ENCODE measurements at regions not wholly inside any gene's neighbourhood (a gene's known extent, or its start where the extent isn't known, plus 50 kb on each side); places are given as distances from the start of the nearest gene placed in this dataset.

GRCh38 chr13:34048652-34049051, 230.7 kb downstream of the RFC3 start:
- Histone ChIP-seq H3K9ac (ENCODE audit: low read length) (no peak overlapping the region), H3K4me1 (ENCODE audit: control insufficient read depth, low read depth, low read length) (no peaks in the 10 kb centered on the region), H3K27me3 (ENCODE audit: control insufficient read depth, insufficient read depth, low read length) (no peaks in the 10 kb centered on the region), H3K36me3 (ENCODE audit: control insufficient read depth, low read depth, low read length) (no peaks in the 10 kb centered on the region), H3K4me3 (ENCODE audit: low read length) (no peak overlapping the region), H3K27ac (ENCODE audit: low read length) (no peak overlapping the region), H3K9me3 (ENCODE audit: control insufficient read depth, low read depth, low read length) (no peaks in the 10 kb centered on the region)

GRCh38 chr13:34056733-34057258, 238.8 kb downstream of the RFC3 start:
- H3K27me3 ChIP-seq (ENCODE audit: control insufficient read depth, insufficient read depth, low read length): no peaks in the 10 kb centered on the region
- H3K4me3 ChIP-seq (ENCODE audit: low read length): no peak overlapping the region
- H3K9ac ChIP-seq (ENCODE audit: low read length): no peak overlapping the region

GRCh38 chr13:34064456-34065205, 246.7 kb downstream of the RFC3 start:
- Histone ChIP-seq H3K4me1 (ENCODE audit: control insufficient read depth, low read depth, low read length) (peaks cover 3% of the 10 kb centered on the region), H3K9me3 (ENCODE audit: control insufficient read depth, low read depth, low read length) (no peaks in the 10 kb centered on the region), H3K4me3 (ENCODE audit: low read length) (no peak overlapping the region), H3K36me3 (ENCODE audit: control insufficient read depth, low read depth, low read length) (no peaks in the 10 kb centered on the region), H3K27ac (ENCODE audit: low read length) (no peak overlapping the region), H3K9ac (ENCODE audit: low read length) (no peak overlapping the region), H3K27me3 (ENCODE audit: control insufficient read depth, insufficient read depth, low read length) (no peaks in the 10 kb centered on the region)

More at GRCh38 chr13:34056733-34057258, 238.8 kb downstream of the RFC3 start:
- Histone ChIP-seq H3K9me3 (ENCODE audit: control insufficient read depth, low read depth, low read length) (no peaks in the 10 kb centered on the region), H3K36me3 (ENCODE audit: control insufficient read depth, low read depth, low read length) (no peaks in the 10 kb centered on the region), H3K4me1 (ENCODE audit: control insufficient read depth, low read depth, low read length) (peaks cover 4% of the 10 kb centered on the region), H3K27ac (ENCODE audit: low read length) (no peak overlapping the region)

- H3K27ac ChIP-seq (ENCODE audit: low read length): no peak overlapping the region
- H3K9me3 ChIP-seq (ENCODE audit: control insufficient read depth, low read depth, low read length): no peaks in the 10 kb centered on the region
- no peak overlapping the region for H3K4me3 ChIP-seq (ENCODE audit: low read length)
- no peaks in the 10 kb centered on the region for H3K27me3 ChIP-seq (ENCODE audit: control insufficient read depth, insufficient read depth, low read length)
- peaks cover 3% of the 10 kb centered on the region for H3K4me1 ChIP-seq (ENCODE audit: control insufficient read depth, low read depth, low read length)
- no peak overlapping the region for H3K9ac ChIP-seq (ENCODE audit: low read length)
- H3K36me3 ChIP-seq (ENCODE audit: control insufficient read depth, low read depth, low read length): no peaks in the 10 kb centered on the region
These were observed 248.0 kb downstream of the RFC3 start for GRCh38 chr13:34065928-34066327.

GRCh38 chr13:34066344-34066743, 248.4 kb downstream of the RFC3 start:
- no peak overlapping the region for H3K27ac ChIP-seq (ENCODE audit: low read length)

GRCh38 chr13:34070006-34070405, 252.1 kb downstream of the RFC3 start:
- Histone ChIP-seq H3K4me1 (ENCODE audit: control insufficient read depth, low read depth, low read length) (no peaks in the 10 kb centered on the region), H3K9ac (ENCODE audit: low read length) (no peak overlapping the region), H3K4me3 (ENCODE audit: low read length) (no peak overlapping the region), H3K36me3 (ENCODE audit: control insufficient read depth, low read depth, low read length) (no peaks in the 10 kb centered on the region), H3K27me3 (ENCODE audit: control insufficient read depth, insufficient read depth, low read length) (no peaks in the 10 kb centered on the region), H3K9me3 (ENCODE audit: control insufficient read depth, low read depth, low read length) (no peaks in the 10 kb centered on the region), H3K27ac (ENCODE audit: low read length) (no peak overlapping the region)

More at GRCh38 chr13:34066344-34066743, 248.4 kb downstream of the RFC3 start:
- peaks cover 3% of the 10 kb centered on the region for H3K4me1 ChIP-seq (ENCODE audit: control insufficient read depth, low read depth, low read length)
- no peaks in the 10 kb centered on the region for H3K27me3 ChIP-seq (ENCODE audit: control insufficient read depth, insufficient read depth, low read length)
- H3K9ac ChIP-seq (ENCODE audit: low read length): no peak overlapping the region
- H3K9me3 ChIP-seq (ENCODE audit: control insufficient read depth, low read depth, low read length): no peaks in the 10 kb centered on the region
- no peak overlapping the region for H3K4me3 ChIP-seq (ENCODE audit: low read length)
- H3K36me3 ChIP-seq (ENCODE audit: control insufficient read depth, low read depth, low read length): no peaks in the 10 kb centered on the region

- Histone ChIP-seq H3K4me1 (ENCODE audit: control insufficient read depth, low read depth, low read length) (no peaks in the 10 kb centered on the region), H3K27me3 (ENCODE audit: control insufficient read depth, insufficient read depth, low read length) (no peaks in the 10 kb centered on the region)
These were observed 252.8 kb downstream of the RFC3 start for GRCh38 chr13:34070544-34071303.

GRCh38 chr13:34076319-34076718, 258.4 kb downstream of the RFC3 start:
- Histone ChIP-seq H3K9me3 (ENCODE audit: control insufficient read depth, low read depth, low read length) (no peaks in the 10 kb centered on the region), H3K4me3 (ENCODE audit: low read length) (no peak overlapping the region), H3K27ac (ENCODE audit: low read length) (no peak overlapping the region), H3K9ac (ENCODE audit: low read length) (no peak overlapping the region), H3K36me3 (ENCODE audit: control insufficient read depth, low read depth, low read length) (no peaks in the 10 kb centered on the region), H3K27me3 (ENCODE audit: control insufficient read depth, insufficient read depth, low read length) (no peaks in the 10 kb centered on the region), H3K4me1 (ENCODE audit: control insufficient read depth, low read depth, low read length) (no peaks in the 10 kb centered on the region)

More at GRCh38 chr13:34070544-34071303, 252.8 kb downstream of the RFC3 start:
- Histone ChIP-seq H3K9me3 (ENCODE audit: control insufficient read depth, low read depth, low read length) (no peaks in the 10 kb centered on the region), H3K9ac (ENCODE audit: low read length) (no peak overlapping the region), H3K36me3 (ENCODE audit: control insufficient read depth, low read depth, low read length) (no peaks in the 10 kb centered on the region), H3K27ac (ENCODE audit: low read length) (no peak overlapping the region), H3K4me3 (ENCODE audit: low read length) (no peak overlapping the region)

- no peaks in the 10 kb centered on the region for H3K9me3 ChIP-seq (ENCODE audit: control insufficient read depth, low read depth, low read length)
- H3K27me3 ChIP-seq (ENCODE audit: control insufficient read depth, insufficient read depth, low read length): no peaks in the 10 kb centered on the region
- no peak overlapping the region for H3K27ac ChIP-seq (ENCODE audit: low read length)
- H3K36me3 ChIP-seq (ENCODE audit: control insufficient read depth, low read depth, low read length): no peaks in the 10 kb centered on the region
- no peaks in the 10 kb centered on the region for H3K4me1 ChIP-seq (ENCODE audit: control insufficient read depth, low read depth, low read length)
- H3K4me3 ChIP-seq (ENCODE audit: low read length): no peak overlapping the region
- H3K9ac ChIP-seq (ENCODE audit: low read length): no peak overlapping the region
These were observed 259.2 kb downstream of the RFC3 start for GRCh38 chr13:34076943-34077703.

- Histone ChIP-seq H3K36me3 (ENCODE audit: control insufficient read depth, low read depth, low read length) (no peaks in the 10 kb centered on the region), H3K27ac (ENCODE audit: low read length) (no peak overlapping the region)
These were observed 260.5 kb downstream of the RFC3 start for GRCh38 chr13:34078334-34078999.

GRCh38 chr13:34085204-34085603, 267.3 kb downstream of the RFC3 start:
- H3K27me3 ChIP-seq (ENCODE audit: control insufficient read depth, insufficient read depth, low read length): no peaks in the 10 kb centered on the region
- no peaks in the 10 kb centered on the region for H3K4me1 ChIP-seq (ENCODE audit: control insufficient read depth, low read depth, low read length)
- no peaks in the 10 kb centered on the region for H3K36me3 ChIP-seq (ENCODE audit: control insufficient read depth, low read depth, low read length)
- H3K9me3 ChIP-seq (ENCODE audit: control insufficient read depth, low read depth, low read length): peaks cover 11% of the 10 kb centered on the region
- no peak overlapping the region for H3K9ac ChIP-seq (ENCODE audit: low read length)
- no peak overlapping the region for H3K27ac ChIP-seq (ENCODE audit: low read length)
- H3K4me3 ChIP-seq (ENCODE audit: low read length): no peak overlapping the region

More at GRCh38 chr13:34078334-34078999, 260.5 kb downstream of the RFC3 start:
- Histone ChIP-seq H3K4me1 (ENCODE audit: control insufficient read depth, low read depth, low read length) (no peaks in the 10 kb centered on the region), H3K27me3 (ENCODE audit: control insufficient read depth, insufficient read depth, low read length) (no peaks in the 10 kb centered on the region), H3K4me3 (ENCODE audit: low read length) (no peak overlapping the region), H3K9me3 (ENCODE audit: control insufficient read depth, low read depth, low read length) (no peaks in the 10 kb centered on the region), H3K9ac (ENCODE audit: low read length) (no peak overlapping the region)

All from iPS-18a (cell line).